T-helper 2 cell treated with Interferon-gamma antibody and Interleukin-4, amounts not matched to agents 100 ng/mL and 5 ng/mL, for 36 hours (primary cell): ENCODE measurements at regions not wholly inside any gene's neighbourhood (a gene's known extent, or its start where the extent isn't known, plus 50 kb on each side); places are given as distances from the start of the nearest gene placed in this dataset.

Experiments
- intact Hi-C: fragments of 100-400 bp; cut with micrococcal nuclease; formaldehyde crosslinking; loops from one replicate; pipeline ENCODE4 v1.15.1; 2023

DNA sequence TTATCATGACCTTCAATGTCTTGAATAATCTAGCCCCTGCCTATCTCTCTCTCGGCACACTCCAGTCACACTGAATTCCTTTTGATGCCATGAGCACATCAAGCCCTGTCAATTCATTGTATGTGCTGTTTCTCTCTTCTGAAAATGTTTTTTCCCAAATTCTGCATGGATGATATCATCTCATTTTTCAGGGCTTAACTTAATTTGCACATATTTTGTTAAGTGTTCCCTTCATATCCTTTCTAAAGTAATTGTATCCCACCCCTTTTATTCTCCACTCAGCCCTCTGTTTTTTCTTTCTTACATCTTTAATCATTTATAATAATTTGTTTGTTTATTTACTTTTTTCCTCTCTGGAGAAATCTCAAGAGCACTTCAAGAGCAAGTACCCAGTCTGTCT, 149.9 kb downstream of the ZNF326 start:
- intact Hi-C loops, result no loop called here

DNA sequence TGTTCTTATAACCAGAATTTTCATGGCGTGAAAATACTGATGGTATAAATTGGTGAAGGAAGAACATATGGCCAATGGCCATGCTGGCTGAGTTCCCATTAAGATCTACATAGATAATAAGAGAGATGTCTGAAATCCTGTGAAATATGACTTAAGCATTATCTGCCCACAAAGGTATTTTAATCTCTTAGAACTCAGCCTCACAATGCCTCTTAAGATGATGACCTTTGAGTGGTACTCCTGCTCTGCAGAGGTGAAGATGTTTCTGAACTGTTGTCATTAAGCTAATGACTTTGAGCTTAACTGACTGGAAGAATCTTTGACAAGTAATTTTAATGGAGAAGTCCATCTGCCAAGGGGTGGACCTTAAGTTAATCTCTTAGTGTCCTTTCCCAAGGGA, 148.7 kb downstream of the ZNF326 start:
- intact Hi-C loops, result no loop called here

DNA sequence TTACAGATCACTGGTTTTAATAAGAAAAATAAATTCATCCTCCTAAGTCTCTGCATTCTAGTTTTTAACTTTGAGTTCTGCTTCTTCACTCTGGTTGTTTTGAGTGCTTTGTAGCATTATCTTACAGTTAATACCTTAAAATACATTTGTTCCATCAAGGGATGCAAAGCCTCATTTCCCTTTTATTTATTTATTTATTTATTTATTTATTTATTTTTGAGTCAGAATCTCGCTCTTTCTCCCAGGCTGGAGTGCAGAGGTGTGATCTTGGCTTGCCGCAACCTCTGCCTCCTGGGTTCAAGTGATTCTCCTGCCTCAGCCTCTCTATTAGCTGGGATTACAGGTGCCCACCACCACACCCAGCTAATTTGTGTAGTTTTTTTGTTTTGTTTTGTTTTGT, 147.8 kb downstream of the ZNF326 start:
- intact Hi-C loops, result no loop called here

DNA sequence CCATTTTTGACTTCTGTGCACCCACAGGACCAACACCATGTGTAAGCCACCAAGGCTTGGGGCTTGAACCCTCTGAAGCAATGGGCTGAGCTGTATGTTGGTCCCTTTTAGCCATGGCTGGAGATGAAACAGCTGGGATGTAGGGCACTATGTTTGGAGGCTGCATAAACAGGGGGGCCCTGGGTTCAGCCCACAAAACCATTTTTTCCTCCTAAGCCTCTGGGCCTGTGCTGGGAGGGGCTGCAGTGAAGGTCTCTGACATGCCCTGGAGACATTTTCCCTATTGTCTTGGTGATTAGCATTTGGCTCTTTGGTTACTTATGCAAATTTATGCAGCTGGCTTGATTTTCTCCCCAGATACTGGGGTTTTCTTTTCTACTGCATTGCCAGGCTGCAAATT, 144.9 kb downstream of the ZNF326 start:
- intact Hi-C loops, result no loop called here

GRCh38 chr1:90135286-90135685, 140.4 kb downstream of the ZNF326 start:
- intact Hi-C loops, result no loop called here

DNA sequence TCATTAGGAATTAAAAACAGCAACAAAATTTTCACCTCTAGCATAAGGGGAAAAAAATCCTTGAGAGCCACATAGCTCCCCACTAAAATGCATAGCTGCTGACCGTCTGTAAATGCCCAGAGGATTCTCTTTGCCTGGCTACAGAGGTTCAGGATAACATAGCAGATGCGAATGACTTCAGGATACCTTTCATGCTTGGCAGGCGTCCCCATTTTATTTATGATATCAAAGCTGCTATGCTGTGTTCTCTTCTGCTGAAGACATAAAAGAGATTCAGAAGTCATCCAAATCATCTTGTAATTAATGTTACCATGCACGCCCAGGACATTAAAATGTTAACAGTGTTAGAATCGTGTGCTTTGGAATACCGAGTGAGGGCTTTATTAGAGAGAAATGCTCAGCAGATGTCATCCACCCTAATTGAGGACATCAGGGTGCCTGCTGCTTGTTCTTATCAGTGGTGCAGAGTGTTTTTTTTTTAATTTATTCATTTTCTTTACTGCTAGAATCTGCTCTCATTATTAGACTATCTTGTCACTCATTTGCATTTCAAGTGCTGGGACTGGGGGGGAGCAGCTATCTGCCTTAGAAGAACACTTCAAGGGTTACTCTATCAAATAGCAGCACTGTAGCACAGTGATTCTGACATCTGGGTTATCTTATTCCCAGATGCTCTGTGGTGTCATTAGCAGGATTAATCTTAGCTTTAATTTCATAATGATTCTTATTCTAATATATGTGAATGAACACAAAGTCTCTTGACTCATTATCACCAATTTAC, 139.5 kb downstream of the ZNF326 start:
- intact Hi-C loops, result no loop called here

GRCh38 chr1:90133133-90133532, 138.2 kb downstream of the ZNF326 start:
- intact Hi-C loops, result no loop called here

GRCh38 chr1:90132306-90132705, 137.4 kb downstream of the ZNF326 start:
- intact Hi-C loops, result no loop called here

DNA sequence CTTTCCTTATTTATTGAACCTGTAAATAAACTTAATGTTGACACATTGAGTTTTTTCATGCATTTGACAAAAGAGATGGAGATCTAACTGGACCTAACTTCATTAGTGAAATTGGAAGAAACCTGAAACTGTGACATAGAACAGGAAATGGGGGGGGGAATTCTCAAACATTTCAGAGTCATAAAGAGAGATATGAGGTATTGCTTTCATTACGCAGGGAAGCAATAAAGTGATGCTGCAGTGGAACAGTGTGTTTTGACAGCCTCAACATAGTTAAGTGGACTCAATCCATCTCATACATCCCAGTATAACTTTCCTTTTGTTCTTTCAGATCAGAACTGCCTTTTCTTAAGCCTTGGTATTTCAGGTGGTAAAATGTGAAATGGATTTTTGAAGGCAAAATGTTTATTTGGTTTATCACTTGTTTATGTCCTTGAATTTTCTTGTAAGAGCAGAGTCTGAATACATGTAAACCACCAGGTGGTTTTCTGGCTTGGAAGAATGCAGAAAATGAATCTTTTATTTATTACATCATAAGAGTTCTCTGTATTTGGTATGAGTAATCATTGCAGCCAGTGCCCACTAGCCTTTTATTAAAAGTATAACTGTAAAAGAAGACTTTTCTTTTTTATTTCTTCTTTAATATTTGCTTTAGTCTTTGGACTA, 132.5 kb downstream of the ZNF326 start:
- intact Hi-C loops, result loop anchor here (1.0 kb wide), 1 partner anchor 11 kb away; no protein-coding TSS in a partner anchor

- intact Hi-C loops, result loop anchor here (1.0 kb wide), 1 partner anchor 11 kb away; no protein-coding TSS in a partner anchor
These were observed 131.9 kb downstream of the ZNF326 start for GRCh38 chr1:90126834-90127233.

- intact Hi-C loops, result no loop called here
These were observed 127.9 kb downstream of the ZNF326 start for GRCh38 chr1:90122654-90123340.

DNA sequence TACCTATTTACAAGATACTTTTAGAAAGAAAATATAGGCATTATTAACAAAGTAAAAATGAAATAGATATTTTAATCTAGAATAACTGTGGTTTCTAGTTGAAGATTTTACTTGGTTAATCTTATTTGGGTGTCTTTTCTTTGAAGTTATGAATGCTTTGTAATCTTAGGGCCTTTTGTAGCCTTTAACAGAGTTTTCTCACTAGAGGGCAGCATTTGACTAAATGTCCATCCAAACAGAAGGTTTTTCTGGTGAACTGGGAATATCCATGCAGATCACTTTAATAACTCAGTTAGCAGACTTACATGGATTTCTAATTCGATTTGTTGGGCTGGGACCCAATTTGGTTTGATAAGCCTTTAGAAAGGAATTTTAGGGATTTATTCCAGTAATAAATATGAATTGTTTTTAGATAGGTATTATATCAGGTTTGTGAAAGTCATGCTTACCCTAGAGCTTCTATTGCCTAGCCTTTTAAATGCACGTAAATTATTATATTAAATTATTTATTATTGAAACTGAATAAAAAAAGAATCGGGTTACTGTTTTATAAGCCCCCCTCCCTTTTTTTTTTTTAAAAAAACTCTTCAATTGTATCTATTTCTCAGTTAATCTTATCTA, 119.7 kb downstream of the ZNF326 start:
- intact Hi-C loops, result no loop called here

GRCh38 chr1:90107990-90108389, 113.1 kb downstream of the ZNF326 start:
- intact Hi-C loops, result no loop called here

DNA sequence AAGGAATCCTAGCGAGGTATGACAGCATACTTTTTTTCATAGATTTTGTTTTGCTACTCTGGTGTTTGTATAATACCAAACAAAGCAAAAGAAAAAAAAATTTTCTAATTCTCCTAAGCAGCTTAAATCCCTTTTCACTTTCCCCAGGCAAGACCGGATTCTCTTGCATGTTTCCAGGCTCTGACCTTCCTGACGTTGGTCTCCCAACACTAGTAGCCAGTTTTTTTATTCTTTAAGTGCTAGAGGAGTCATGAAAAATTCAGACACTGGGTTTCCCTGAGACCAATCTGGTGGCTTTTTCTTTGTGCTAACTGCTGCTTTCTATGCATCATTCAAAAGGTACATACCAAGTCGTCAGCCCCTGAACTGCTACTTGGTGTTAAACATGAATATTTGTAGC, 111.4 kb downstream of the ZNF326 start:
- intact Hi-C loops, result no loop called here

GRCh38 chr1:90104941-90105538, 110.1 kb downstream of the ZNF326 start:
- intact Hi-C loops, result no loop called here

DNA sequence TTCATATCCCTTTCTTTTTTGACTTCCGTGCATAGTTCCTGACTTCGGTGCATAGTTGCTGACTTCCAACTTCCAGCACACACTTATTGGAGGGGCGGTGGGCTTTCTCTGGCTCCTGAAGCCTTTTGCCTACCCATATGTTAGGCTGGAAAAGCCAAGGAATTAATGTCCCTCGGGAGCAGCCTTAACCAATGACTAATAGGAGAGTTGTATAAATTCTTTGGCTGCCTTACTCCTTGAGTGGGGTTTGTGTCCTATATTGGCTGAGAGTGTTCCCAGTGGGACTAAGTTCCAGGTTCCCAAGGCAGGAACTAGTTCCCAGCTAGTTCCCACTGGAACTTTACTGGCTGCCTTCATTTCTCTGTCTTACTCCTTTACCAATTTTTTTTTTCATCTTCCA, 105.7 kb downstream of the ZNF326 start:
- intact Hi-C loops, result no loop called here

DNA sequence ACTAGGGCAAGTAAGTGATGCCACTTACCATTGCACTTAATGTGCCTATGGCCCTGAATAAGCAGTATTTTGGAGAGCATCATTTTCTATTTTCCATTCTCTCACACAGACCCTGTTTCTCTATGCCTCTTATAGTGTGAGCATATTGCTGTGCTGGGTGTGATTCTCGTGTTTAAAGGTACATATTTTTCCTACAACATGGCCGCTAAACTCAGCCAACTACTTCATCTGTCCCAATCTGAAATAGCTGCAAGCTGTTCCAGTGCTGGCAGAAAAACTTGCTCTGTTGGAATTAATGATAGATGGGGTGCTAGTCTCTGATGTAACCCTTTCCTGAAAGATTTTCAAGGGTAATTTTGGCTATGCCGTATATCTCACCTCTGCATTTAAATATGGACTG, 97.5 kb downstream of the ZNF326 start:
- intact Hi-C loops, result no loop called here
